MCF 10A (cell line): ENCODE measurements at regions not wholly inside any gene's neighbourhood (a gene's known extent, or its start where the extent isn't known, plus 50 kb on each side); places are given as distances from the start of the nearest gene placed in this dataset.

Experiments
- BruUV-seq: library from RNA; stranded (reverse); fragments of 400-500 nt; replicated peaks from 2 replicates; lab custom pipeline; 2021; lab: Mats Ljungman, UMichigan
- CTCF ChIA-PET: fragments of 300-600 bp; sonication (Branson Sonifier 250); formaldehyde crosslinking; extraction: SDS; loops from one replicate; lab custom pipeline; 2021; ENCODE audit warnings: antibody characterized with exemption, inconsistent platforms; lab: Yijun Ruan, JAX
- POLR2A ChIA-PET: fragments of 300-600, 350-650 bp; sonication (Branson Sonifier 250); formaldehyde crosslinking; extraction: SDS; loops from one replicate; lab custom pipeline; 2020; ENCODE audit warnings: antibody characterized with exemption, inconsistent platforms; lab: Yijun Ruan, JAX
- DNase-seq: peaks from one replicate; pipeline ENCODE4 v3.0.0-alpha.2; 2018; ENCODE audit not compliant: unreplicated experiment
- H3K27ac Mint-ChIP-seq: one replicate; pipeline ENCODE4 v1.8.0; 2022; ENCODE audit warnings: mild to moderate bottlenecking, low read depth, mixed read lengths; ENCODE audit not compliant: unreplicated experiment
- H3K27me3 Mint-ChIP-seq: one replicate; pipeline ENCODE4 v1.8.0; 2022; ENCODE audit warnings: mixed read lengths; ENCODE audit not compliant: insufficient read depth, unreplicated experiment
- H3K36me3 Mint-ChIP-seq: one replicate; pipeline ENCODE4 v1.8.0; 2022; ENCODE audit warnings: mild to moderate bottlenecking, moderate library complexity, mixed read lengths; ENCODE audit not compliant: insufficient read depth, unreplicated experiment
- H3K4me1 Mint-ChIP-seq: one replicate; pipeline ENCODE4 v1.8.0; 2022; ENCODE audit warnings: mixed read lengths; ENCODE audit not compliant: insufficient read depth, unreplicated experiment
- H3K4me3 Mint-ChIP-seq: one replicate; pipeline ENCODE4 v1.8.0; 2022; ENCODE audit warnings: mild to moderate bottlenecking, moderate library complexity, mixed read lengths; ENCODE audit not compliant: unreplicated experiment
- H3K9me3 Mint-ChIP-seq: one replicate; pipeline ENCODE4 v1.8.0; 2022; ENCODE audit warnings: mixed read lengths; ENCODE audit not compliant: unreplicated experiment
- CTCF ChIP-seq: fragments of 200-600 bp; IDR thresholded peaks from one replicate; pipeline ENCODE4 v1.8.0; 2022; ENCODE audit warnings: antibody characterized with exemption, mild to moderate bottlenecking; ENCODE audit not compliant: unreplicated experiment
- intact Hi-C: fragments of 100-400 bp; cut with micrococcal nuclease; formaldehyde crosslinking; loops from 2 replicates; pipeline ENCODE4 v1.14.1; 2022

GRCh38 chr3:13703071-13703470, 154.1 kb downstream of the FBLN2 start:
- no peak for TF ChIP-seq CTCF
- POLR2A ChIA-PET, result no interaction called here
- Mint-ChIP-seq H3K4me1 (no peaks in the 10 kb centered on the region), H3K9me3 (no peaks in the 10 kb centered on the region), H3K4me3 (no peak overlapping the region), H3K36me3 (no peaks in the 10 kb centered on the region), H3K27me3 (peaks cover 20% of the 10 kb centered on the region), H3K27ac (no peak overlapping the region)
- CTCF ChIA-PET, result no interaction called here
- no TSS peak for BruUV-seq
- no peak for DNase-seq
- intact Hi-C loops, result no loop called here

DNA sequence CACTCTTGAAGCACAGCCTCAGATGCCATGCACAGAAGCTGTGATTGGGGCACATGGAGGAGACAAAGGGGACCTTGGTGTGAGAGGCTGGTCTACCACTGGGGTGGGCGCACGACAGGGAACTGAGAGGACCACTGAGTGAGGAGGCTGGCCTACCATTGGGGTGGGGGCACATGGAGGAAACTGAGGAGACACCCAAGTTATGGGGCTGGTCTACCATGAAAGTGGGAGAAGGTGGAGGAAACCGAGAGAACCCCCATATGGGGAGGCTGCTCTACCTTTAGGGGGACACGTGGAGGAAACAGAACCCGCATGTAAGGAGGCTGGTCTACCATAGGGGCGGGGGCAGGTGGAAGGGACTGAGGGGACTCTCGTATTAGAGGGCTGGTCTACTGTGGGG, 153.4 kb downstream of the FBLN2 start:
- no peak for TF ChIP-seq CTCF
- H3K4me1 Mint-ChIP-seq, result no peaks in the 10 kb centered on the region
- H3K4me3 Mint-ChIP-seq, result no peak overlapping the region
- ChIA-PET CTCF (no interaction called here), POLR2A (no interaction called here)
- BruUV-seq, result no TSS peak
- intact Hi-C loops, result no loop called here
- H3K36me3 Mint-ChIP-seq, result no peaks in the 10 kb centered on the region
- no peaks in the 10 kb centered on the region for H3K9me3 Mint-ChIP-seq
- no peak overlapping the region for H3K27ac Mint-ChIP-seq
- peaks cover 20% of the 10 kb centered on the region for H3K27me3 Mint-ChIP-seq
- no peak for DNase-seq

- CTCF ChIA-PET, result interaction anchor here (0.6 kb wide), 1 partner anchor 13 kb away, joined by 4 read pairs; no protein-coding TSS in a partner anchor
These were observed 152.0 kb downstream of the FBLN2 start for GRCh38 chr3:13700889-13701288.

GRCh38 chr3:13700362-13700761, 151.4 kb downstream of the FBLN2 start:
- POLR2A ChIA-PET, result interaction anchor here (0.6 kb wide), 1 partner anchor 53 kb away, joined by 3 read pairs; no protein-coding TSS in a partner anchor
- no peak overlapping the region for H3K27ac Mint-ChIP-seq
- intact Hi-C loops, result no loop called here
- H3K4me3 Mint-ChIP-seq, result no peak overlapping the region
- CTCF ChIA-PET, result no interaction called here
- H3K36me3 Mint-ChIP-seq, result no peaks in the 10 kb centered on the region
- no peaks in the 10 kb centered on the region for H3K9me3 Mint-ChIP-seq
- peaks cover 32% of the 10 kb centered on the region for H3K27me3 Mint-ChIP-seq
- no peaks in the 10 kb centered on the region for H3K4me1 Mint-ChIP-seq
- TF ChIP-seq CTCF, result no peak
- no peak for DNase-seq
- no TSS peak for BruUV-seq

More at GRCh38 chr3:13700889-13701288, 152.0 kb downstream of the FBLN2 start:
- Mint-ChIP-seq H3K4me1 (no peaks in the 10 kb centered on the region), H3K9me3 (no peaks in the 10 kb centered on the region), H3K27ac (no peak overlapping the region), H3K36me3 (no peaks in the 10 kb centered on the region), H3K27me3 (peaks cover 29% of the 10 kb centered on the region), H3K4me3 (no peak overlapping the region)
- no TSS peak for BruUV-seq
- intact Hi-C loops, result no loop called here
- DNase-seq, result no peak
- no peak for TF ChIP-seq CTCF
- POLR2A ChIA-PET, result no interaction called here
